ENCODE measurements at regions not wholly inside any gene's neighbourhood (a gene's known extent, or its start where the extent isn't known, plus 50 kb on each side); places are given as distances from the start of the nearest gene placed in this dataset.

GRCh38 chr14:43480976-43481375, 1026.1 kb downstream of the FSCB start:
- no peak for DNase-seq (ENCODE audit: low read depth)
- TF ChIP-seq CTCF (IDR thresholded peaks at IDR 0.05; ENCODE audit: insufficient read depth, low read length, severe bottlenecking) = no peak
- Histone ChIP-seq H3K27me3 (ENCODE audit: control insufficient read depth, insufficient read depth, low read length) (no peaks in the 10 kb centered on the region), H3K4me3 (ENCODE audit: low read depth, low read length) (no peak overlapping the region), H3K36me3 (ENCODE audit: control insufficient read depth, insufficient read depth, low read length) (no peaks in the 10 kb centered on the region)
- FAIRE-seq = no peak

- TF ChIP-seq CTCF (IDR thresholded peaks at IDR 0.05; ENCODE audit: insufficient read depth, low read length, severe bottlenecking) = no peak
- DNase-seq (ENCODE audit: low read depth) (no peak), FAIRE-seq (peak; percentile 60)
- Histone ChIP-seq H3K36me3 (ENCODE audit: control insufficient read depth, insufficient read depth, low read length) (no peaks in the 10 kb centered on the region), H3K4me3 (ENCODE audit: low read depth, low read length) (no peak overlapping the region), H3K27me3 (ENCODE audit: control insufficient read depth, insufficient read depth, low read length) (no peaks in the 10 kb centered on the region)
Observed at GRCh38 chr14:43479596-43480195, 1027.4 kb downstream of the FSCB start.

- FAIRE-seq (no peak), DNase-seq (ENCODE audit: low read depth) (no peak)
- Histone ChIP-seq H3K4me3 (ENCODE audit: low read depth, low read length) (no peak overlapping the region), H3K36me3 (ENCODE audit: control insufficient read depth, insufficient read depth, low read length) (no peaks in the 10 kb centered on the region), H3K27me3 (ENCODE audit: control insufficient read depth, insufficient read depth, low read length) (no peaks in the 10 kb centered on the region)
- TF ChIP-seq CTCF (IDR thresholded peaks at IDR 0.05; ENCODE audit: insufficient read depth, low read length, severe bottlenecking) = no peak
Observed at GRCh38 chr14:43476822-43477221, 1030.3 kb downstream of the FSCB start.

- DNase-seq (ENCODE audit: low read depth) (peak; percentile 11), FAIRE-seq (no peak)
- no peak overlapping the region for H3K4me3 ChIP-seq (ENCODE audit: low read depth, low read length)
- H3K36me3 ChIP-seq (ENCODE audit: control insufficient read depth, insufficient read depth, low read length) = no peaks in the 10 kb centered on the region
- no peak for TF ChIP-seq CTCF (IDR thresholded peaks at IDR 0.05; ENCODE audit: insufficient read depth, low read length, severe bottlenecking)
- no peaks in the 10 kb centered on the region for H3K27me3 ChIP-seq (ENCODE audit: control insufficient read depth, insufficient read depth, low read length)
Observed at GRCh38 chr14:43475757-43476156, 1031.3 kb downstream of the FSCB start.

GRCh38 chr14:43471595-43471994, 1035.5 kb downstream of the FSCB start:
- no peak for FAIRE-seq
- Histone ChIP-seq H3K36me3 (ENCODE audit: control insufficient read depth, insufficient read depth, low read length) (no peaks in the 10 kb centered on the region), H3K4me3 (ENCODE audit: low read depth, low read length) (no peak overlapping the region), H3K27me3 (ENCODE audit: control insufficient read depth, insufficient read depth, low read length) (no peaks in the 10 kb centered on the region)
- TF ChIP-seq CTCF (IDR thresholded peaks at IDR 0.05; ENCODE audit: insufficient read depth, low read length, severe bottlenecking) = no peak
- DNase-seq (ENCODE audit: low read depth) = no peak

- no peak for FAIRE-seq
- no peak for TF ChIP-seq CTCF (IDR thresholded peaks at IDR 0.05; ENCODE audit: insufficient read depth, low read length, severe bottlenecking)
- H3K36me3 ChIP-seq (ENCODE audit: control insufficient read depth, insufficient read depth, low read length) = no peaks in the 10 kb centered on the region
- H3K27me3 ChIP-seq (ENCODE audit: control insufficient read depth, insufficient read depth, low read length) = no peaks in the 10 kb centered on the region
- no peak overlapping the region for H3K4me3 ChIP-seq (ENCODE audit: low read depth, low read length)
- no peak for DNase-seq (ENCODE audit: low read depth)
Observed at GRCh38 chr14:43464968-43465367, 1042.1 kb downstream of the FSCB start.
